ENCODE measurements at regions not wholly inside any gene's neighbourhood (a gene's known extent, or its start where the extent isn't known, plus 50 kb on each side); places are given as distances from the start of the nearest gene placed in this dataset.

DNA sequence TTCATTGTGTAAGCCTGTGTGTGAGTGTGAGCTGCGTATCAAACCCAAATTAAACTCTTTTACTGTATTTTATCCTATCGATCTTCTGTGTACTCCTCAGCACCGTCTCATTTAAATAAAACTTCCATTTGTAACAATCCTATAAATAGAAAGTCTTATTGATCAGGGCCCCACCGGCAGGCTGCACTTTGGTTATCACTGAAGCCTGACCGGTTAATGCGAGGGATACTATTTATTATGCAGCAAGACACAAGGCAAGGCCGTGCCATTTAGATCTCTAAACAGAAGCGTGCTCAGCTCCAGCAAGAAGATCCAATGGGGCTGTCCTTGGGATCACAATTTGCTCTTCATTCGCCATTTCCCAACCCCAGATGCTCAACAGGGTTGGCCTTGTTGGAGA, 252.6 kb upstream of the TSHZ3 start:
- no peak overlapping the region for H3K9ac ChIP-seq
- H4K20me1 ChIP-seq (ENCODE audit: insufficient read depth) = no peaks in the 10 kb centered on the region
- DNase-seq = no peak
- H2AFZ ChIP-seq (ENCODE audit: low read depth) = no peak overlapping the region
- H3K4me3 ChIP-seq (ENCODE audit: low read depth in 2 of 2, low read length in 1 of 2) = no peak overlapping the region
- H3K36me3 ChIP-seq (replicated peaks in 1 of 2; ENCODE audit: control insufficient read depth in 1 of 2, insufficient read depth in 2 of 2, low read length in 1 of 2) = no peaks in the 10 kb centered on the region
- CTCF ChIA-PET = interaction anchor here (0.8 kb wide), 1 partner anchor 13 kb away, joined by 3 read pairs; no protein-coding TSS in a partner anchor
- H3K9me2 ChIP-seq = no peaks in the 10 kb centered on the region
- no peak overlapping the region for H3K27ac ChIP-seq (ENCODE audit: low read depth in 2 of 2, low read length in 1 of 2)
- H3K4me2 ChIP-seq = no peak overlapping the region
- no peaks in the 10 kb centered on the region for H3K27me3 ChIP-seq (ENCODE audit: insufficient read depth)
- no peaks in the 10 kb centered on the region; a peak in 1 of 4 replicates for H3K4me1 ChIP-seq (ENCODE audit: control insufficient read depth in 1 of 2, insufficient read depth in 2 of 2, low read depth in 1 of 2, low read length in 1 of 2)
- WGBS (ENCODE audit: low lambda C conversion rate) = 39% methylated on average over 9 of the region's 9 CpGs
- POLR2A ChIA-PET = no interaction called here
- no peaks in the 10 kb centered on the region for H3F3A ChIP-seq (replicated peaks; ENCODE audit: insufficient read depth)
- H3K9me3 ChIP-seq = no peaks in the 10 kb centered on the region
- TF ChIP-seq, protein P1, sequence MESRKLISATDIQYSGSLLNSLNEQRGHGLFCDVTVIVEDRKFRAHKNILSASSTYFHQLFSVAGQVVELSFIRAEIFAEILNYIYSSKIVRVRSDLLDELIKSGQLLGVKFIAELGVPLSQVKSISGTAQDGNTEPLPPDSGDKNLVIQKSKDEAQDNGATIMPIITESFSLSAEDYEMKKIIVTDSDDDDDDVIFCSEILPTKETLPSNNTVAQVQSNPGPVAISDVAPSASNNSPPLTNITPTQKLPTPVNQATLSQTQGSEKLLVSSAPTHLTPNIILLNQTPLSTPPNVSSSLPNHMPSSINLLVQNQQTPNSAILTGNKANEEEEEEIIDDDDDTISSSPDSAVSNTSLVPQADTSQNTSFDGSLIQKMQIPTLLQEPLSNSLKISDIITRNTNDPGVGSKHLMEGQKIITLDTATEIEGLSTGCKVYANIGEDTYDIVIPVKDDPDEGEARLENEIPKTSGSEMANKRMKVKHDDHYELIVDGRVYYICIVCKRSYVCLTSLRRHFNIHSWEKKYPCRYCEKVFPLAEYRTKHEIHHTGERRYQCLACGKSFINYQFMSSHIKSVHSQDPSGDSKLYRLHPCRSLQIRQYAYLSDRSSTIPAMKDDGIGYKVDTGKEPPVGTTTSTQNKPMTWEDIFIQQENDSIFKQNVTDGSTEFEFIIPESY (IDR thresholded peaks at IDR 0.05; ENCODE audit: borderline replicate concordance, low read depth) = no peak
- TF ChIP-seq RAD21 (IDR thresholded peaks at IDR 0.05; ENCODE audit: low read length) (no peak), JUND (IDR thresholded peaks at IDR 0.05) (no peak), NFIC (IDR thresholded peaks at IDR 0.05; ENCODE audit: borderline replicate concordance) (no peak), POLR2AphosphoS5 (IDR thresholded peaks at IDR 0.05; ENCODE audit: low read depth, low read length) (no peak), SIN3A (IDR thresholded peaks at IDR 0.05; ENCODE audit: borderline replicate concordance, low read depth, low read length) (no peak), RFX5 (IDR thresholded peaks at IDR 0.05; ENCODE audit: low read length) (no peak), EZH2phosphoT487 (IDR thresholded peaks at IDR 0.05; ENCODE audit: borderline replicate concordance, low read depth) (no peak), GABPA (IDR thresholded peaks at IDR 0.05; ENCODE audit: low read depth) (no peak), TCF12 (IDR thresholded peaks at IDR 0.05) (no peak)
- TF ChIP-seq, protein P2, sequence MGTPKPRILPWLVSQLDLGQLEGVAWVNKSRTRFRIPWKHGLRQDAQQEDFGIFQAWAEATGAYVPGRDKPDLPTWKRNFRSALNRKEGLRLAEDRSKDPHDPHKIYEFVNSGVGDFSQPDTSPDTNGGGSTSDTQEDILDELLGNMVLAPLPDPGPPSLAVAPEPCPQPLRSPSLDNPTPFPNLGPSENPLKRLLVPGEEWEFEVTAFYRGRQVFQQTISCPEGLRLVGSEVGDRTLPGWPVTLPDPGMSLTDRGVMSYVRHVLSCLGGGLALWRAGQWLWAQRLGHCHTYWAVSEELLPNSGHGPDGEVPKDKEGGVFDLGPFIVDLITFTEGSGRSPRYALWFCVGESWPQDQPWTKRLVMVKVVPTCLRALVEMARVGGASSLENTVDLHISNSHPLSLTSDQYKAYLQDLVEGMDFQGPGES (IDR thresholded peaks at IDR 0.05; ENCODE audit: low read depth, low read length) = no peak
- TF ChIP-seq, protein P3, sequence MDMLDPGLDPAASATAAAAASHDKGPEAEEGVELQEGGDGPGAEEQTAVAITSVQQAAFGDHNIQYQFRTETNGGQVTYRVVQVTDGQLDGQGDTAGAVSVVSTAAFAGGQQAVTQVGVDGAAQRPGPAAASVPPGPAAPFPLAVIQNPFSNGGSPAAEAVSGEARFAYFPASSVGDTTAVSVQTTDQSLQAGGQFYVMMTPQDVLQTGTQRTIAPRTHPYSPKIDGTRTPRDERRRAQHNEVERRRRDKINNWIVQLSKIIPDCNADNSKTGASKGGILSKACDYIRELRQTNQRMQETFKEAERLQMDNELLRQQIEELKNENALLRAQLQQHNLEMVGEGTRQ (IDR thresholded peaks at IDR 0.05; ENCODE audit: borderline replicate concordance, low read depth, low read length) = no peak
- TF ChIP-seq, protein P4, sequence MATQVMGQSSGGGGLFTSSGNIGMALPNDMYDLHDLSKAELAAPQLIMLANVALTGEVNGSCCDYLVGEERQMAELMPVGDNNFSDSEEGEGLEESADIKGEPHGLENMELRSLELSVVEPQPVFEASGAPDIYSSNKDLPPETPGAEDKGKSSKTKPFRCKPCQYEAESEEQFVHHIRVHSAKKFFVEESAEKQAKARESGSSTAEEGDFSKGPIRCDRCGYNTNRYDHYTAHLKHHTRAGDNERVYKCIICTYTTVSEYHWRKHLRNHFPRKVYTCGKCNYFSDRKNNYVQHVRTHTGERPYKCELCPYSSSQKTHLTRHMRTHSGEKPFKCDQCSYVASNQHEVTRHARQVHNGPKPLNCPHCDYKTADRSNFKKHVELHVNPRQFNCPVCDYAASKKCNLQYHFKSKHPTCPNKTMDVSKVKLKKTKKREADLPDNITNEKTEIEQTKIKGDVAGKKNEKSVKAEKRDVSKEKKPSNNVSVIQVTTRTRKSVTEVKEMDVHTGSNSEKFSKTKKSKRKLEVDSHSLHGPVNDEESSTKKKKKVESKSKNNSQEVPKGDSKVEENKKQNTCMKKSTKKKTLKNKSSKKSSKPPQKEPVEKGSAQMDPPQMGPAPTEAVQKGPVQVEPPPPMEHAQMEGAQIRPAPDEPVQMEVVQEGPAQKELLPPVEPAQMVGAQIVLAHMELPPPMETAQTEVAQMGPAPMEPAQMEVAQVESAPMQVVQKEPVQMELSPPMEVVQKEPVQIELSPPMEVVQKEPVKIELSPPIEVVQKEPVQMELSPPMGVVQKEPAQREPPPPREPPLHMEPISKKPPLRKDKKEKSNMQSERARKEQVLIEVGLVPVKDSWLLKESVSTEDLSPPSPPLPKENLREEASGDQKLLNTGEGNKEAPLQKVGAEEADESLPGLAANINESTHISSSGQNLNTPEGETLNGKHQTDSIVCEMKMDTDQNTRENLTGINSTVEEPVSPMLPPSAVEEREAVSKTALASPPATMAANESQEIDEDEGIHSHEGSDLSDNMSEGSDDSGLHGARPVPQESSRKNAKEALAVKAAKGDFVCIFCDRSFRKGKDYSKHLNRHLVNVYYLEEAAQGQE (IDR thresholded peaks at IDR 0.05; ENCODE audit: low read depth, low read length) = no peak
- TF ChIP-seq, protein P5, sequence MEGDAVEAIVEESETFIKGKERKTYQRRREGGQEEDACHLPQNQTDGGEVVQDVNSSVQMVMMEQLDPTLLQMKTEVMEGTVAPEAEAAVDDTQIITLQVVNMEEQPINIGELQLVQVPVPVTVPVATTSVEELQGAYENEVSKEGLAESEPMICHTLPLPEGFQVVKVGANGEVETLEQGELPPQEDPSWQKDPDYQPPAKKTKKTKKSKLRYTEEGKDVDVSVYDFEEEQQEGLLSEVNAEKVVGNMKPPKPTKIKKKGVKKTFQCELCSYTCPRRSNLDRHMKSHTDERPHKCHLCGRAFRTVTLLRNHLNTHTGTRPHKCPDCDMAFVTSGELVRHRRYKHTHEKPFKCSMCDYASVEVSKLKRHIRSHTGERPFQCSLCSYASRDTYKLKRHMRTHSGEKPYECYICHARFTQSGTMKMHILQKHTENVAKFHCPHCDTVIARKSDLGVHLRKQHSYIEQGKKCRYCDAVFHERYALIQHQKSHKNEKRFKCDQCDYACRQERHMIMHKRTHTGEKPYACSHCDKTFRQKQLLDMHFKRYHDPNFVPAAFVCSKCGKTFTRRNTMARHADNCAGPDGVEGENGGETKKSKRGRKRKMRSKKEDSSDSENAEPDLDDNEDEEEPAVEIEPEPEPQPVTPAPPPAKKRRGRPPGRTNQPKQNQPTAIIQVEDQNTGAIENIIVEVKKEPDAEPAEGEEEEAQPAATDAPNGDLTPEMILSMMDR (IDR thresholded peaks at IDR 0.05) = no peak
- H3K79me2 ChIP-seq (ENCODE audit: insufficient read depth) = no peaks in the 10 kb centered on the region

All from SK-N-SH (cell line).